B cell (primary cell): ENCODE measurements at regions not wholly inside any gene's neighbourhood (a gene's known extent, or its start where the extent isn't known, plus 50 kb on each side); places are given as distances from the start of the nearest gene placed in this dataset.

Source experiments
- ATAC-seq: fragments of 200-7000 bp; cut with Tn5 transposase; one replicate; pipeline ENCODE4 v1.10.0; 2021; ENCODE audit warnings: low read depth, mild to moderate bottlenecking, moderate number of reproducible peaks, moderate library complexity
- CTCF ChIA-PET: fragments of 350-600 bp; sonication (Branson Sonifier 250); formaldehyde crosslinking; loops from one replicate; lab custom pipeline; 2021; ENCODE audit warnings: antibody characterized with exemption, inconsistent platforms; lab: Charles Lee
- POLR2A ChIA-PET: fragments of 350-600 bp; sonication (Branson Sonifier 250); formaldehyde crosslinking; loops from one replicate; lab custom pipeline; 2021; ENCODE audit warnings: antibody characterized with exemption; lab: Charles Lee
- DNase-seq: peaks from one replicate; pipeline ENCODE4 v3.0.0; 2013
- H2AFZ ChIP-seq: 2 replicates; pipeline ENCODE4 v1.6.1; 2012; ENCODE audit warnings: mild to moderate bottlenecking, low read depth, low read length; ENCODE audit not compliant: insufficient read depth, poor library complexity, severe bottlenecking
- H3K27ac ChIP-seq, 2 donors: 1 replicate in 1 of 2; 2 replicates in 1 of 2; pipeline ENCODE4 v1.5.1; 2012 to 2013; ENCODE audit warnings: low read length in 2 of 2, mild to moderate bottlenecking in 2 of 2, moderate library complexity in 1 of 2
- H3K27me3 ChIP-seq, 4 experiments: fragments of 200-600 bp in 1 of 4; sonication (generic) in 1 of 4; replicated peaks in 1 of 4; 1 replicate in 2 of 4; 2 replicates in 2 of 4; pipeline versions ENCODE4 v1.6.1 to v1.7.0; 2013 to 2016; ENCODE audit warnings: low read length in 3 of 4, mild to moderate bottlenecking in 2 of 4, mixed read lengths in 1 of 4, moderate library complexity in 1 of 4; ENCODE audit not compliant: insufficient read depth in 4 of 4, control insufficient read depth in 3 of 4; ENCODE audit errors: control extremely low read depth in 1 of 4
- H3K36me3 ChIP-seq, 2 experiments: replicated peaks in 1 of 2; 1 replicate in 1 of 2; 2 replicates in 1 of 2; pipeline versions ENCODE4 v1.6.1 to v1.7.1; 2013; ENCODE audit warnings: low read length in 1 of 2; ENCODE audit not compliant: insufficient read depth in 2 of 2, control insufficient read depth in 1 of 2; ENCODE audit errors: control extremely low read depth in 1 of 2, extremely low read depth in 1 of 2
- H3K4me1 ChIP-seq, 2 donors: fragments of 200-600 bp in 1 of 2; sonication (generic) in 1 of 2; 1 replicate in 1 of 2; 2 replicates in 1 of 2; pipeline versions ENCODE4 v1.5.1 to v1.6.1; 2013 to 2017; ENCODE audit warnings: low read length in 2 of 2; ENCODE audit not compliant: control insufficient read depth in 2 of 2, insufficient read depth in 2 of 2
- H3K4me2 ChIP-seq: replicated peaks from 2 replicates; pipeline ENCODE3; 2012; ENCODE audit warnings: mild to moderate bottlenecking, low read depth, low read length; ENCODE audit not compliant: poor library complexity, severe bottlenecking
- H3K4me3 ChIP-seq, 5 experiments: fragments of 200-600 bp in 1 of 5; sonication (generic) in 1 of 5; 1 replicate in 3 of 5; 2 replicates in 2 of 5; pipeline versions ENCODE4 v1.5.1 to v1.7.0; 2011 to 2016; ENCODE audit warnings: low read length in 4 of 5, mild to moderate bottlenecking in 4 of 5, low read depth in 2 of 5, control low read depth in 1 of 5, moderate library complexity in 1 of 5; ENCODE audit not compliant: insufficient read depth in 1 of 5; ENCODE audit errors: control extremely low read depth in 1 of 5, extremely low read depth in 1 of 5
- H3K79me2 ChIP-seq: fragments of 200-600 bp; sonication (generic); one replicate; pipeline ENCODE4 v1.6.0; 2016; ENCODE audit warnings: low read length; ENCODE audit not compliant: control insufficient read depth, insufficient read depth
- H3K9ac ChIP-seq: fragments of 200-600 bp; sonication (generic); 2 replicates; pipeline ENCODE4 v1.6.1; 2017; ENCODE audit warnings: mild to moderate bottlenecking, low read length, moderate library complexity
- H3K9me3 ChIP-seq, 3 donors: one replicate each; pipeline versions ENCODE4 v1.6.1 to v1.7.1; 2013; ENCODE audit warnings: low read length in 2 of 3; ENCODE audit not compliant: control insufficient read depth in 2 of 3, insufficient read depth in 1 of 3; ENCODE audit errors: control extremely low read depth in 1 of 3
- H4K20me1 ChIP-seq: 2 replicates; pipeline ENCODE4 v1.6.0; 2012; ENCODE audit warnings: mild to moderate bottlenecking, low read length; ENCODE audit not compliant: insufficient read depth, control insufficient read depth, poor library complexity, severe bottlenecking
- H3K27ac Mint-ChIP-seq: one replicate; pipeline ENCODE4 v1.8.0; 2021; ENCODE audit warnings: mixed read lengths
- H3K27me3 Mint-ChIP-seq: one replicate; pipeline ENCODE4 v1.8.0; 2021; ENCODE audit warnings: mixed read lengths
- H3K4me1 Mint-ChIP-seq: one replicate; pipeline ENCODE4 v1.8.0; 2021; ENCODE audit warnings: mixed read lengths
- H3K4me3 Mint-ChIP-seq: one replicate; pipeline ENCODE4 v1.8.0; 2021; ENCODE audit warnings: mixed read lengths
- H3K9me3 Mint-ChIP-seq: one replicate; pipeline ENCODE4 v1.8.0; 2022; ENCODE audit warnings: mixed read lengths; ENCODE audit not compliant: insufficient read depth
- EZH2 ChIP-seq: IDR thresholded peaks from 2 replicates; pipeline ENCODE4 v1.6.1; 2012; ENCODE audit warnings: borderline replicate concordance, low read depth, mild to moderate bottlenecking, moderate library complexity, low read length; ENCODE audit not compliant: insufficient read depth, poor library complexity, severe bottlenecking
- WGBS: methylation state at CpG from one replicate; pipeline ENCODE4 v1.1.5; 2013; ENCODE audit warnings: missing lambda C conversion rate; ENCODE audit not compliant: insufficient coverage; 5-methylcytosine and 5-hydroxymethylcytosine counted together
- intact Hi-C: fragments of 100-400 bp; cut with micrococcal nuclease; formaldehyde crosslinking; loops from one replicate; pipeline ENCODE4 v1.10.0; 2022
- TF ChIP-seq, protein P1 (sequence below): fragments of 200-600 bp; IDR thresholded peaks from one replicate; pipeline ENCODE4 v1.8.0; 2022; ENCODE audit warnings: antibody characterized with exemption, mild to moderate bottlenecking

DNA sequence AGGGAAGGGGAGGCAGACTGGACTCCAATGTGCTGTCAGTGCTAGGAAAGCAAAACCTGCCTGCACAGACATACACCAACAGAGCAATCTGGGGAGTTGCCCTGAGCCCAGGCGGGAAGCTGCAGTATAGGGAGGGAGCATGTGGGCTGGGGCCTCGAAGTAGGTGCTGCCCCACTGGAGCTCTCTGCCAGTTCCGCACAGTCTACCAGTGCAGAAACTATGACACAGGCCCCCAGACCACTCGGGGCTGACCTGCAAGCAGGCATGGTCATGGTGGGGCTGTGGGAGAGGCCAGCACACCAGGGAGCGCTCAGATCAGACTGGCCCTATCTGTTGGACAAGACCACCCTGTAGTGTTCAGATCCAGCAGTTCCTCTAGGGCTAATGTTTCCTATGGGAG, 344.1 kb upstream of the TRAM1L1 start:
- Histone ChIP-seq H3K4me2 (no peak overlapping the region), H3K79me2 (no peaks in the 10 kb centered on the region), H3K4me3 (no peak overlapping the region), H3K27ac (no peak overlapping the region), H3K4me1 (no peaks in the 10 kb centered on the region), H3K9me3 (peaks cover 0 to 12% (median 0%) of the 10 kb centered on the region in 3 donors), H3K27me3 (no peaks in the 10 kb centered on the region), H3K9ac (no peak overlapping the region), H2AFZ (no peak overlapping the region), H3K36me3 (no peaks in the 10 kb centered on the region), H4K20me1 (no peaks in the 10 kb centered on the region)
- POLR2A ChIA-PET = no interaction called here
- intact Hi-C loops = no loop called here
- H3K9me3 Mint-ChIP-seq = peaks cover 3% of the 10 kb centered on the region
- no peak overlapping the region for H3K27ac Mint-ChIP-seq
- WGBS = 91% methylated on average over 5 of the region's 5 CpGs
- H3K27me3 Mint-ChIP-seq = no peaks in the 10 kb centered on the region
- CTCF ChIA-PET = no interaction called here
- H3K4me3 Mint-ChIP-seq = no peak overlapping the region
- ATAC-seq (no peak), DNase-seq (no peak)
- no peak for TF ChIP-seq EZH2
- TF ChIP-seq, protein P1, sequence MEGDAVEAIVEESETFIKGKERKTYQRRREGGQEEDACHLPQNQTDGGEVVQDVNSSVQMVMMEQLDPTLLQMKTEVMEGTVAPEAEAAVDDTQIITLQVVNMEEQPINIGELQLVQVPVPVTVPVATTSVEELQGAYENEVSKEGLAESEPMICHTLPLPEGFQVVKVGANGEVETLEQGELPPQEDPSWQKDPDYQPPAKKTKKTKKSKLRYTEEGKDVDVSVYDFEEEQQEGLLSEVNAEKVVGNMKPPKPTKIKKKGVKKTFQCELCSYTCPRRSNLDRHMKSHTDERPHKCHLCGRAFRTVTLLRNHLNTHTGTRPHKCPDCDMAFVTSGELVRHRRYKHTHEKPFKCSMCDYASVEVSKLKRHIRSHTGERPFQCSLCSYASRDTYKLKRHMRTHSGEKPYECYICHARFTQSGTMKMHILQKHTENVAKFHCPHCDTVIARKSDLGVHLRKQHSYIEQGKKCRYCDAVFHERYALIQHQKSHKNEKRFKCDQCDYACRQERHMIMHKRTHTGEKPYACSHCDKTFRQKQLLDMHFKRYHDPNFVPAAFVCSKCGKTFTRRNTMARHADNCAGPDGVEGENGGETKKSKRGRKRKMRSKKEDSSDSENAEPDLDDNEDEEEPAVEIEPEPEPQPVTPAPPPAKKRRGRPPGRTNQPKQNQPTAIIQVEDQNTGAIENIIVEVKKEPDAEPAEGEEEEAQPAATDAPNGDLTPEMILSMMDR = no peak
- H3K4me1 Mint-ChIP-seq = no peaks in the 10 kb centered on the region

DNA sequence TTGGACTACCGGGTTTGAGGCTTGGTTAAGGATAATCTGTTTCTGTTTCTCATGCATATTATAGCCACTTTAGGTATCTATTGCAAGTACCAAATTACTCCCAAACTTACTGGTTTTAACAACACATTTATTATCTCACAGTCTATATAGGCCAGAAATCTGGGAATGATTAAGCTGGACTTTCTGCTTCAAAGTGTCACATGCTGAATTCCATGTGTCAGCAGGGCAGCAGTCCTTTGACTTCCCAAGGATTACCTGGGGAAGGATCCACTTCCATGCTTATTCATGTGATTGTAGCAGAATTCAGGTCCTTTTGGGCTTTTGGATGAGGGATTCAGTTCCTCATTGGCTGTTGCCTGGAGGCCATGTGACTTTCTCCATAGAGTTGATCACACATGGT, 349.0 kb upstream of the TRAM1L1 start:
- H3K79me2 ChIP-seq = no peaks in the 10 kb centered on the region
- no peak overlapping the region for H2AFZ ChIP-seq
- no peaks in the 10 kb centered on the region for H3K36me3 ChIP-seq
- H4K20me1 ChIP-seq = no peaks in the 10 kb centered on the region
- no peaks in the 10 kb centered on the region for H3K27me3 ChIP-seq
- H3K4me3 ChIP-seq = no peak overlapping the region
- ChIA-PET CTCF (no interaction called here), POLR2A (no interaction called here)
- no peak for DNase-seq
- Mint-ChIP-seq H3K27ac (no peak overlapping the region), H3K27me3 (no peaks in the 10 kb centered on the region), H3K4me1 (no peaks in the 10 kb centered on the region), H3K4me3 (no peak overlapping the region), H3K9me3 (no peaks in the 10 kb centered on the region)
- ATAC-seq = no peak
- TF ChIP-seq, protein P1 = no peak
- no peak for TF ChIP-seq EZH2
- no CpG with 5 or more reads among the region's 1 CpG for WGBS
- no peak overlapping the region for H3K9ac ChIP-seq
- no peak overlapping the region for H3K27ac ChIP-seq
- H3K4me1 ChIP-seq = no peaks in the 10 kb centered on the region
- intact Hi-C loops = no loop called here
- H3K9me3 ChIP-seq = peaks cover 0 to 5% (median 0%) of the 10 kb centered on the region in 3 donors
- no peak overlapping the region for H3K4me2 ChIP-seq
